Parathyroid adenoma (tissue), 2 donors: ENCODE measurements at regions not wholly inside any gene's neighbourhood (a gene's known extent, or its start where the extent isn't known, plus 50 kb on each side); places are given as distances from the start of the nearest gene placed in this dataset.

Source experiments
- H2AFZ ChIP-seq: fragments of 300-600 bp; sonication (generic); one replicate; pipeline ENCODE4 v1.7.0; 2017; ENCODE audit warnings: antibody characterized with exemption, mild to moderate bottlenecking
- H3K27ac ChIP-seq: fragments of 300-600 bp; sonication (generic); one replicate; pipeline ENCODE4 v1.7.0; 2017
- H3K27me3 ChIP-seq: fragments of 300-600 bp; sonication (generic); one replicate; pipeline ENCODE4 v1.7.0; 2017; ENCODE audit warnings: low read length; ENCODE audit not compliant: control insufficient read depth, insufficient read depth
- H3K36me3 ChIP-seq: fragments of 300-600 bp; sonication (generic); one replicate; pipeline ENCODE4 v1.7.0; 2017; ENCODE audit warnings: low read length; ENCODE audit not compliant: control insufficient read depth, insufficient read depth
- H3K4me1 ChIP-seq: fragments of 300-600 bp; sonication (generic); one replicate; pipeline ENCODE4 v1.7.0; 2017; ENCODE audit warnings: control low read depth
- H3K4me2 ChIP-seq: fragments of 300-600 bp; sonication (generic); one replicate; pipeline ENCODE4 v1.7.0; 2017; ENCODE audit warnings: low read length
- H3K4me3 ChIP-seq: fragments of 300-600 bp; sonication (generic); one replicate; pipeline ENCODE4 v1.7.0; 2017; ENCODE audit warnings: low read depth, low read length
- H3K79me2 ChIP-seq: fragments of 300-600 bp; sonication (generic); one replicate; pipeline ENCODE4 v1.7.0; 2017; ENCODE audit warnings: control low read depth
- H3K9ac ChIP-seq: fragments of 300-600 bp; sonication (generic); one replicate; pipeline ENCODE4 v1.7.0; 2017; ENCODE audit warnings: mild to moderate bottlenecking
- H3K9me3 ChIP-seq: fragments of 300-600 bp; sonication (generic); one replicate; pipeline ENCODE4 v1.7.0; 2017; ENCODE audit warnings: low read length; ENCODE audit not compliant: control insufficient read depth
- CTCF ChIP-seq: fragments of 300-600 bp; sonication (generic); IDR thresholded peaks from one replicate; pipeline ENCODE4 v1.7.0; 2017; ENCODE audit warnings: antibody characterized with exemption, mild to moderate bottlenecking
- donor health status: primary hyperparathyroidism.

- no peaks in the 10 kb centered on the region for H3K4me1 ChIP-seq
- H3K36me3 ChIP-seq: no peaks in the 10 kb centered on the region
- H2AFZ ChIP-seq: no peak overlapping the region
- no peaks in the 10 kb centered on the region for H3K79me2 ChIP-seq
- no peak overlapping the region for H3K27ac ChIP-seq
- no peak overlapping the region for H3K9ac ChIP-seq
- TF ChIP-seq CTCF: no peak
- H3K9me3 ChIP-seq: no peaks in the 10 kb centered on the region
- no peak overlapping the region for H3K4me3 ChIP-seq
- no peak overlapping the region for H3K4me2 ChIP-seq
- no peaks in the 10 kb centered on the region for H3K27me3 ChIP-seq
Measured at GRCh38 chr4:19650903-19651864, 600.5 kb upstream of the SLIT2 start.

- no peaks in the 10 kb centered on the region for H3K36me3 ChIP-seq
- H3K4me3 ChIP-seq: no peak overlapping the region
- H2AFZ ChIP-seq: no peak overlapping the region
- no peaks in the 10 kb centered on the region for H3K27me3 ChIP-seq
- H3K4me2 ChIP-seq: no peak overlapping the region
- H3K4me1 ChIP-seq: no peaks in the 10 kb centered on the region
- H3K27ac ChIP-seq: no peak overlapping the region
- no peak for TF ChIP-seq CTCF
- no peaks in the 10 kb centered on the region for H3K9me3 ChIP-seq
- H3K9ac ChIP-seq: no peak overlapping the region
- no peaks in the 10 kb centered on the region for H3K79me2 ChIP-seq
Measured at GRCh38 chr4:19645589-19645988, 606.1 kb upstream of the SLIT2 start.

- Histone ChIP-seq H3K27me3 (no peaks in the 10 kb centered on the region), H3K9me3 (no peaks in the 10 kb centered on the region), H3K36me3 (no peaks in the 10 kb centered on the region), H2AFZ (no peak overlapping the region), H3K27ac (no peak overlapping the region), H3K4me3 (no peak overlapping the region), H3K9ac (no peak overlapping the region), H3K4me2 (no peak overlapping the region), H3K79me2 (no peaks in the 10 kb centered on the region), H3K4me1 (no peaks in the 10 kb centered on the region)
- no peak for TF ChIP-seq CTCF
Measured at GRCh38 chr4:19636451-19636850, 615.3 kb upstream of the SLIT2 start.

GRCh38 chr4:19631814-19632213, 619.9 kb upstream of the SLIT2 start:
- Histone ChIP-seq H3K36me3 (no peaks in the 10 kb centered on the region), H3K4me3 (no peak overlapping the region), H2AFZ (no peak overlapping the region), H3K4me1 (no peaks in the 10 kb centered on the region), H3K27ac (no peak overlapping the region), H3K9me3 (no peaks in the 10 kb centered on the region), H3K79me2 (no peaks in the 10 kb centered on the region), H3K9ac (no peak overlapping the region), H3K4me2 (no peak overlapping the region), H3K27me3 (no peaks in the 10 kb centered on the region)
- no peak for TF ChIP-seq CTCF

GRCh38 chr4:19623866-19624265, 627.8 kb upstream of the SLIT2 start:
- Histone ChIP-seq H3K79me2 (no peaks in the 10 kb centered on the region), H2AFZ (no peak overlapping the region), H3K4me2 (no peak overlapping the region), H3K9ac (no peak overlapping the region), H3K4me1 (no peaks in the 10 kb centered on the region), H3K4me3 (no peak overlapping the region), H3K36me3 (no peaks in the 10 kb centered on the region), H3K27me3 (no peaks in the 10 kb centered on the region), H3K9me3 (no peaks in the 10 kb centered on the region), H3K27ac (no peak overlapping the region)
- no peak for TF ChIP-seq CTCF
